ENCODE measurements at regions not wholly inside any gene's neighbourhood (a gene's known extent, or its start where the extent isn't known, plus 50 kb on each side); places are given as distances from the start of the nearest gene placed in this dataset.
"Not testable (repeated sequence)": the region's sequence is repeated elsewhere in the genome, so short reads cannot be mapped to it uniquely, and the experiment has no call there.

GRCh38 chr6:19721766-19722377 lies 115.3 kb upstream of the ID4 start:
- intact Hi-C loops (cut with DNase I), result no loop called here
- Histone ChIP-seq H3K27me3 (no peaks in the 10 kb centered on the region), H3K4me1 (peaks cover 0 to 6% (median 0%) of the 10 kb centered on the region in 4 donors), H3K27ac (replicated peaks in 1 of 4) (no peak overlapping the region), H3K36me3 (no peaks in the 10 kb centered on the region), H3K9me3 (no peaks in the 10 kb centered on the region), H3K4me3 (no peak overlapping the region)
- no peak for DNase-seq (ENCODE audit: extremely low spot score)
- TF ChIP-seq EP300 (IDR thresholded peaks at IDR 0.05), result no peak
- TF ChIP-seq, protein P1, sequence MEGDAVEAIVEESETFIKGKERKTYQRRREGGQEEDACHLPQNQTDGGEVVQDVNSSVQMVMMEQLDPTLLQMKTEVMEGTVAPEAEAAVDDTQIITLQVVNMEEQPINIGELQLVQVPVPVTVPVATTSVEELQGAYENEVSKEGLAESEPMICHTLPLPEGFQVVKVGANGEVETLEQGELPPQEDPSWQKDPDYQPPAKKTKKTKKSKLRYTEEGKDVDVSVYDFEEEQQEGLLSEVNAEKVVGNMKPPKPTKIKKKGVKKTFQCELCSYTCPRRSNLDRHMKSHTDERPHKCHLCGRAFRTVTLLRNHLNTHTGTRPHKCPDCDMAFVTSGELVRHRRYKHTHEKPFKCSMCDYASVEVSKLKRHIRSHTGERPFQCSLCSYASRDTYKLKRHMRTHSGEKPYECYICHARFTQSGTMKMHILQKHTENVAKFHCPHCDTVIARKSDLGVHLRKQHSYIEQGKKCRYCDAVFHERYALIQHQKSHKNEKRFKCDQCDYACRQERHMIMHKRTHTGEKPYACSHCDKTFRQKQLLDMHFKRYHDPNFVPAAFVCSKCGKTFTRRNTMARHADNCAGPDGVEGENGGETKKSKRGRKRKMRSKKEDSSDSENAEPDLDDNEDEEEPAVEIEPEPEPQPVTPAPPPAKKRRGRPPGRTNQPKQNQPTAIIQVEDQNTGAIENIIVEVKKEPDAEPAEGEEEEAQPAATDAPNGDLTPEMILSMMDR (IDR thresholded peaks at IDR 0.05), result no peak
- TF ChIP-seq POLR2A (IDR thresholded peaks at IDR 0.05; ENCODE audit: low read depth), result no peak
- no peak for TF ChIP-seq POLR2AphosphoS5 (IDR thresholded peaks at IDR 0.05)
- WGBS, result 90% methylated on average over 11 of the region's 11 CpGs

GRCh38 chr6:19722999-19723398 lies 114.2 kb upstream of the ID4 start:
- no peak for DNase-seq (ENCODE audit: extremely low spot score)
- H3K9me3 ChIP-seq, result no peaks in the 10 kb centered on the region
- intact Hi-C loops (cut with DNase I), result no loop called here
- H3K4me3 ChIP-seq, result no peak overlapping the region
- H3K36me3 ChIP-seq, result no peaks in the 10 kb centered on the region
- 79% methylated on average over 6 of the region's 6 CpGs for WGBS
- H3K4me1 ChIP-seq, result peaks cover 0 to 6% (median 0%) of the 10 kb centered on the region in 4 donors
- H3K27ac ChIP-seq (replicated peaks in 1 of 4), result no peak overlapping the region
- no peaks in the 10 kb centered on the region for H3K27me3 ChIP-seq
- TF ChIP-seq, protein P1 (IDR thresholded peaks at IDR 0.05), result no peak
- TF ChIP-seq POLR2AphosphoS5 (IDR thresholded peaks at IDR 0.05) (no peak), POLR2A (IDR thresholded peaks at IDR 0.05; ENCODE audit: low read depth) (no peak), EP300 (IDR thresholded peaks at IDR 0.05) (no peak)

DNA sequence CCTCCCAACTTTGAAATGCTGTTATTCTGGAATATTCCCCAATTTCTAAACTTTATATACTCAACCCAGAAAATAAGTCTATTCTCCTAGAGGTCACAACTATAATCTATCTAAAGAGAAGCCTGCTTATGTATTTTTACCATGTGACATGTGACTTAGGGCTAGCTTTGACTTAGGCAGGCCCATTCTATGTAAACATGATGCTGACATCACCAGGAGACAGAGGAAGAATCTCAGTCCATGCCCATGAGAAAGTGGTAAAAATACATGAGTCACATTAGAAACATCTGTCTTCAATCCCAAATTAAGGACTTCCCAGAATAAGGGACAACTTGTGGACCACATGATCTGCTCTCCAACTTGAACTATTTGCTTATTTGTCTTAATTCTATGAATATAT lies 113.6 kb upstream of the ID4 start:
- no peaks in the 10 kb centered on the region for H3K27me3 ChIP-seq
- no peak for DNase-seq (ENCODE audit: extremely low spot score)
- H3K36me3 ChIP-seq, result no peaks in the 10 kb centered on the region
- intact Hi-C loops (cut with DNase I), result no loop called here
- H3K27ac ChIP-seq (replicated peaks in 1 of 4), result no peak overlapping the region
- peaks cover 0 to 6% (median 0%) of the 10 kb centered on the region in 4 donors for H3K4me1 ChIP-seq
- no peaks in the 10 kb centered on the region for H3K9me3 ChIP-seq
- no peak overlapping the region for H3K4me3 ChIP-seq
- TF ChIP-seq, protein P1 (IDR thresholded peaks at IDR 0.05), result no peak
- TF ChIP-seq POLR2A (IDR thresholded peaks at IDR 0.05; ENCODE audit: low read depth) (no peak), EP300 (IDR thresholded peaks at IDR 0.05) (no peak), POLR2AphosphoS5 (IDR thresholded peaks at IDR 0.05) (no peak)

DNA sequence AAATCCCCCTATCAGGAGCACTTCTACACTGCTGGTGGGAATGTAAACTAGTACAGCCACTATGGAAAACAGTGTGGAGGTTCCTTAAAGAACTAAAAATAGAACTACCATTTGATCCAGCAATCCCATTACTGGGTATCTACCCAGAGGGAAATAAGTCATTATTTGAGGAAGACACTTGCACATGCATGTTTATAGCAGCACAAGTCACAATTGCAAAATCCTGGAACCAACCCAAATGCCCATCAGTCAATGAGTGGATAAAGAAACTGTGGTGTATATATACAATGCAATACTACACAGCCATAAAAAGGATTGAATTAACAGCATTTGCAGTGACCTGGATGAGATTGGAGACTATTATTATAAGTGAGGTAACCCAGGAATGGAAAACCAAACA lies 111.7 kb upstream of the ID4 start:
- H3K27me3 ChIP-seq; H3K9me3 ChIP-seq; H3K4me3 ChIP-seq; H3K36me3 ChIP-seq; H3K27ac ChIP-seq (replicated peaks in 1 of 4); DNase-seq (ENCODE audit: extremely low spot score); intact Hi-C loops (cut with DNase I); H3K4me1 ChIP-seq: not testable (repeated sequence)

DNA sequence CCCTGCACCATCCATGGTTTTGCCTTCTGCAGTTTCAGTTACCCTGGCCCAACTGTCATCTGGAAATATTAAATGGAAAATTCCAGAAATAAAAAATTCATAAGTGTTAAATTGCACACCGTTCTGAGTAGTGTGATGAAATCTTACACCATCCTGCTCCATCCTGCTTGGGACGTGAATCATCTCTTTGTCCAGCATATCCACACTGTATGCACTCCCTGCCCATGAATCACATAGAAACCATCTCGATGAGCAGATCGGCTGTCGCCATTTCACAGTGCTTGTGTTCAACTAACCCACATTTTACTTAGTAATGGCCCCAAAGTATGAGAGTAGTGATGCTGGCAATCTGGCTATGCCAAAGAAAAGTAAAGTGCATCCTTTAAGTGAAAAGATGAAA lies 105.9 kb upstream of the ID4 start:
- Histone ChIP-seq H3K27me3 (no peaks in the 10 kb centered on the region), H3K4me3 (no peak overlapping the region), H3K27ac (replicated peaks in 1 of 4) (no peak overlapping the region), H3K9me3 (peaks cover 0 to 7% (median 0%) of the 10 kb centered on the region in 4 donors), H3K4me1 (no peaks in the 10 kb centered on the region), H3K36me3 (no peaks in the 10 kb centered on the region)
- intact Hi-C loops (cut with DNase I), result no loop called here
- WGBS, result 82% methylated on average over 5 of the region's 5 CpGs
- no peak for DNase-seq (ENCODE audit: extremely low spot score)
- TF ChIP-seq, protein P1 (IDR thresholded peaks at IDR 0.05), result no peak
- TF ChIP-seq POLR2AphosphoS5 (IDR thresholded peaks at IDR 0.05) (no peak), POLR2A (IDR thresholded peaks at IDR 0.05; ENCODE audit: low read depth) (no peak)

All from esophagus muscularis mucosa (tissue), 4 donors.